GDM1 (cell line): ENCODE measurements at regions not wholly inside any gene's neighbourhood (a gene's known extent, or its start where the extent isn't known, plus 50 kb on each side); places are given as distances from the start of the nearest gene placed in this dataset.
"Not testable (repeated sequence)": the region's sequence is repeated elsewhere in the genome, so short reads cannot be mapped to it uniquely, and the experiment has no call there.

ENCODE experiments used
- DNase-seq: peaks from one replicate; lab custom pipeline; 2025; lab: John Stamatoyannopoulos, UW

- DNase-seq = no peak
Measured at GRCh38 chr16:55072976-55073375, 142.3 kb downstream of the IRX5 start.

GRCh38 chr16:55073830-55074229, 143.2 kb downstream of the IRX5 start:
- DNase-seq = no peak

- DNase-seq = not testable (repeated sequence)
Measured at GRCh38 chr16:55075208-55075607, 144.5 kb downstream of the IRX5 start.

GRCh38 chr16:55076053-55076452, 145.4 kb downstream of the IRX5 start:
- DNase-seq = no peak

- DNase-seq = no peak
Measured at GRCh38 chr16:55077266-55077665, 146.6 kb downstream of the IRX5 start.

- no peak for DNase-seq
Measured at GRCh38 chr16:55078153-55078552, 147.5 kb downstream of the IRX5 start.

- no peak for DNase-seq
Measured at GRCh38 chr16:55078699-55079410, 148.2 kb downstream of the IRX5 start.

- no peak for DNase-seq
Measured at GRCh38 chr16:55081622-55082590, 151.2 kb downstream of the IRX5 start.

GRCh38 chr16:55082591-55082976, 151.9 kb downstream of the IRX5 start:
- no peak for DNase-seq

- no peak for DNase-seq
Measured at GRCh38 chr16:55083052-55083451, 152.4 kb downstream of the IRX5 start.

- DNase-seq = no peak
Measured at GRCh38 chr16:55088098-55088497, 157.4 kb downstream of the IRX5 start.

- DNase-seq = no peak
Measured at GRCh38 chr16:55089600-55089999, 158.9 kb downstream of the IRX5 start.

- no peak for DNase-seq
Measured at GRCh38 chr16:55091213-55091870, 160.7 kb downstream of the IRX5 start.

GRCh38 chr16:55091871-55092230, 161.2 kb downstream of the IRX5 start:
- no peak for DNase-seq

- DNase-seq = no peak
Measured at GRCh38 chr16:55100100-55100499, 169.4 kb downstream of the IRX5 start.

- no peak for DNase-seq
Measured at GRCh38 chr16:55101026-55101425, 170.4 kb downstream of the IRX5 start.

- no peak for DNase-seq
Measured at GRCh38 chr16:55102077-55102476, 171.4 kb downstream of the IRX5 start.

GRCh38 chr16:55102531-55102930, 171.9 kb downstream of the IRX5 start:
- DNase-seq = no peak

GRCh38 chr16:55107851-55108250, 177.2 kb downstream of the IRX5 start:
- no peak for DNase-seq

GRCh38 chr16:55113210-55113609, 182.5 kb downstream of the IRX5 start:
- no peak for DNase-seq

- no peak for DNase-seq
Measured at GRCh38 chr16:55115506-55115905, 184.8 kb downstream of the IRX5 start.

- no peak for DNase-seq
Measured at GRCh38 chr16:55116165-55116920, 185.7 kb downstream of the IRX5 start.
